DMS153 (cell line): ENCODE measurements at regions not wholly inside any gene's neighbourhood (a gene's known extent, or its start where the extent isn't known, plus 50 kb on each side); places are given as distances from the start of the nearest gene placed in this dataset.
"Not testable (repeated sequence)": the region's sequence is repeated elsewhere in the genome, so short reads cannot be mapped to it uniquely, and the experiment has no call there.

Source experiments
- DNase-seq: peaks from one replicate; lab custom pipeline; 2025; lab: John Stamatoyannopoulos, UW

DNA sequence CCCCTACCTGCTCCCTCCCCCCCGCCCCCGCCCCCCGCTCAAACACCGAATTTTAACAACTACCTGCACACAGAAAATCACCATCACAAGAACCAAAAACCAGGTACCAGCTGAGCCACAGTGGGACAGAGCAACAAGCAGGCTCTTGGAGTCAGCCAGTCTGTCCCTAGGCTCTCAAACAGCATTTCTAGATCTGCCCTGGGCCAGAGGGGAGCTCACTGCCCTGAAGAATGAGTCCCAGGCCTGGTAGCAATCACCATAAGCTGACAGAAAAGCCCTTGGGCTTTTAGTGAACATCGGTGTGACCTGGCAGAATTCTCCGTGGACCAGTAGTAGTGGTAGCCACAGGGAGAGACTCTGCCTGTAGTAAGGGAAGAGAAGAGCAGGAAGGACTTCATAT is 58.3 kb downstream of the C11orf87 start:
- DNase-seq = no peak

- DNase-seq = peak; percentile 99
Observed at GRCh38 chr11:109486129-109486528, 64.1 kb downstream of the C11orf87 start.

GRCh38 chr11:109490953-109491635 is 69.1 kb downstream of the C11orf87 start:
- DNase-seq = no peak

- DNase-seq = no peak
Observed at GRCh38 chr11:109506115-109506514, 84.1 kb downstream of the C11orf87 start.

DNA sequence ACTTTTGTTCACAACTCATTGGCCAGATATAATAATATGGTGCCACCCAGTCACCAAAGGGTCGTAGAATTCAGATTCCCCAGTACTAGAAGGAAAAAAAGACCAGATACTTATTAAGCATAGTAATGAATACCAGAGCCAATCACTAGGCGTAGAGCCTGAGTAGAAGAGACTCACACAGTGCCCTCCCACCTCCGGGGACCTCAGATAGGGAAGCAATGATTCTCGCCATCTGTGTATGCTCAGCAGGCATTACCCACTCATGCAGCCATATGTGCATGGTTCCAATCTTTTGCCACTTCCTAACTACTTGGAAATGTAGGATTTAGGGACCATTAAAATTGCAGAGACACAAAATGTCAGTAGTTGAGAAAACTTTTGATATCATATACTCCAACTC is 85.3 kb downstream of the C11orf87 start:
- no peak for DNase-seq

DNA sequence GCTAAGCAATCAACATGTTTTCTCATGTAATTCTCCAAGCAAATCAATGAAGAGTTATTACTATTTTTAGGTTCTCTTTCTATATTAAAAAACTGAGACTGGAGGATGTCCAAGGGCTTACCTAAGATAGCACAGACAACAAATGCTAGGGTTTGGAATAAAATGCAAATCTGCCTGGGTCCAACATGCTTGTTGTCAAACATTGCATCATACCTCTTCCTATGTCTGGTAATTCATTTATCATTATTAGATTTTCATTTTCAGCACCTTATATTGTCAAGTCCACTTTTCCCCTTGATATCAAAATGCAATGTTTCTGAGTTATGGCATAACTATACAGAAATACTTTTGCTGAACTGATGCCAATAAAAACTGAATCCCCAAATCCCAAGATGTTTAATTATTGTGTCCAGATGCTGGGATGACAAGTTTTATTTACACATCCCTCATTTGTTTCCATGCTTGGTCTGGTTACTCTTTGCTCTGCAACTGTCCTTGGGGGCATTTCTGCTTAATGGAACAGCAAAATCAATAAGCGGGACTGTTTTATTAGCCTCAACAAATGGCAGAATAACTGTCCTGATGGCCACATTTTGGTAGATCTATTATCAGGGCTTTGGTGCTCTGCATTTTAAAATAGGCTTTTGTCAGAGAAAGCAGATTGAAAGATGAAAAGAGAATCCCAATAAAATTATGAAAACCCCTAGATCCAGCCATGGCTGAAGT is 86.0 kb downstream of the C11orf87 start:
- no peak for DNase-seq

DNA sequence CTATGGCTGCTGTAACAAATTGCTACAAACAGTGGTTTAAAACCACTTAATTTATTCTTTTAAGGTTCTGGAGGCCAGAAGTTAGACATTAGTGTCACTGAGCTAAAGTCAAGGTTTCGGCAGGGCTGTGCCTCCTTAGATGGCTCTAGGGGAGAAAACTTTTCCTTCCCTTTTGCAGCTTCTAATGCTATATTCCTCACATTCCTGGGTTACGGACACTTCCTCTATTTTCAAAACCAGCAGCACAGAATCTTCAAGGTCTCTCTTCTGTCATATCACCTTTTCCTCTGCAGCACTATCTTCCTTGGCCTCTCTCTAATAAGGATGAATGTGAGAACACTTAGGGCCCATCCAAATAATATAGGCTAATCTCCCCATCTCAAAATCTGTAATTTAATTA is 87.0 kb downstream of the C11orf87 start:
- DNase-seq = no peak

- DNase-seq = no peak
Observed at GRCh38 chr11:109510316-109510715, 88.3 kb downstream of the C11orf87 start.

DNA sequence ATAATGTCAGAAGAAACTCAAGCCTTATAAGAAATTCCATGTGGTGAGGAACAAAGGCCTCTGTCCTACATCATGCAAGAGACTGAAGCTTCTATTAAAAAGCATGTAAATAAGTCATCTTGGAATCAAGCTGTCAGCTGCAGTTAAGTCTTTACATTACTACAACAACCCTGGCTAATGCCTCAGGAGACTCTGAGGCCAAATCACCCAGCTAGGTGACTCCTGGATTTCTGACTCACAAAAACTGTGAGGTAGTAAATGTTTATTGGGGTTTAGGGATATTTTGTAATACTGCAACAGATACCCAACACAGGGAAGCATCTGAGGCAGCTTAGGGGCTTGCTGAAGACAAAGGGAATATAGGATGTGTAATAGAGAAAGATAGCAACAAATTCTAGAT is 89.6 kb downstream of the C11orf87 start:
- DNase-seq = no peak

GRCh38 chr11:109512249-109512648 is 90.3 kb downstream of the C11orf87 start:
- DNase-seq = no peak

DNA sequence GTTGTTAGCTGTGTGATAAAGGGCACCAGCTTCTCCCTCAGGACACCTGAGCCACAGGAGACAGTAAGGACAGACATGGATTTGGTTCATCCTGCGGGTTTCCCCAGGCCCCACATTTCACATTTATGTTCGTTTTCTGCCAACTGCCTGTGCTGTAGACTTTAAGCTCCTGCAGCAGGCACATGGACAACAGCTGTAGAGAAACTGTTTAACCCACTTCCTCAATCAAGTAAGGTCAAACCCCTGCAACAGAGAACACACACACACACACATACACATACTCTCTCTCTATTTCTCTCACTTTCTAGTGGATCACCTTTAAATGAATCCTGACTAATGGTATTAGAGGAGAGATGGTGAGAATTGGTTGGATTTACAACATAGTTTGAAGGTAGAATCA is 90.7 kb downstream of the C11orf87 start:
- DNase-seq = no peak

- DNase-seq = no peak
Observed at GRCh38 chr11:109514313-109515018, 92.5 kb downstream of the C11orf87 start.

- no peak for DNase-seq
Observed at GRCh38 chr11:109519253-109519652, 97.3 kb downstream of the C11orf87 start.

DNA sequence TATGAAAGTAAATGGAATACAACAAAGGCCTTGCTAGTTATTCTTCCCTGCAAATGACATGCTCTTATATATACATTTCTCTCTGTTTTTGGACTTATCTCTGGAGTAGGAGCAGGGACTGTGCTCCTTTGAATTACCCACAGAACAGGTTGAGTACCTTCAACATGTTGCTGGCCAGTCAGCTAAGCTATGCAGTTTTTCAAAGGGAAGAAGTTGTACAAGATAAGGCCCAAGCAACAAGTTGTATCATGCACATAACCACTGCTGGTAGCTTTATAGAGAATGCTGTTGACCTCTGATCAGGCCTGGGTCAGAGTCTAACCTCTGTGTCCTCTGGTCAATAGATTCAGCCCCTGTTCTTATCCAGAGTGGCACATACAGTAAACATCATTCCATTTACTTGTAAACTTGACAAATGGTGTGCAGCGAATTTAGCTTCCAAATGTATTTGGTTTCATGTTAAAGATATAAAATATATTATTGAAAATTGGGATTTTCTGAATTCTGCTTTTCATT is 99.6 kb downstream of the C11orf87 start:
- DNase-seq = no peak

DNA sequence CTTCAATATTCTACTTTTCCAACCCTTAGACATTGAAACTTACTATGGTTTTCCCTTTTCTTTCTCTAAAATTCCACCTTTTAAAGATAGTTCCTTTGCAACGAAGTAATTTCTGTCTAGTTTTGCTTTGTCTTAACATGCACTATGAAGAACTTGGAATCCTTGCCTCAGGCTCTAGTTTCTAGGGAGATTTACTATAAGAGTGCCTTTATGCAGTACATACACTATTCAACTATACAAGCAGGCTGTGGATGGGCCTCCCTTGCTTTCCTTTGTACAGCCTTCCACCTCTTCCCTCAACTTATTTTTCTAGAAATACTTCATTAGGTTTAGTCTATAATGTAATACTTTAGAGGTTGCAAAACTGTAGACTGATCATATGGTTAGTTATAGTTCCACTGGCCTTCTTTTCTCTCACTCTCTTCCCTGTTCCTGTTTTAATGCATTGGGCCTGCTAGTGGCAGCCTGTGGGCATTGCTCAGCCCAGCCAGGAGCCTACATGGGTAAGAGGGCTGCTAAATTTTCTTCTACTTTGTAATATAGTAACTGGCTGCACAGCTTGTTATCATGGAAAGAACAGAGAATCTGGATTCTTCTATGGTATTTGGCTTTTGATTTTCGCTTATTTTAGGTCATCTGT is 100.2 kb downstream of the C11orf87 start:
- DNase-seq = no peak

- not testable (repeated sequence) for DNase-seq
Observed at GRCh38 chr11:109525636-109526035, 103.6 kb downstream of the C11orf87 start.

GRCh38 chr11:109526061-109526460 is 104.1 kb downstream of the C11orf87 start:
- no peak for DNase-seq

DNA sequence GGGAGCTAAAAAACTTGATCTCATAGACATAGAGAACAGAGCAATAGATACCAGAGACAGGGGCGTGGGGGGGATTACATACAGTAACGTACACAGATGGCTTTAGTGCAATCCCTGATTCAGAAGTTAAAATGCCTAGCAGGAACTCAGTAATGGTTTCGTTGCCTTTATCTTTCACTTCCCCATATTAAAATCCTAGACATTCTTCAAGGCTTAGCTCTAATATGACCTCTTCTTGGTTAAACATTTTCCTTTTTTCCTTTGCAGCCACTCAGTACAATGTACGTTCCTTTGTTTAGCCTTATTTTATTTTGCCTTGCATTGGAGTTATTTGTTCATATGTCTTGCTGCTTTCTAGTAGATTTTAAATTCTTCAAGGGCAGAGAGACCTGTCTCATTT is 104.9 kb downstream of the C11orf87 start:
- DNase-seq = no peak

DNA sequence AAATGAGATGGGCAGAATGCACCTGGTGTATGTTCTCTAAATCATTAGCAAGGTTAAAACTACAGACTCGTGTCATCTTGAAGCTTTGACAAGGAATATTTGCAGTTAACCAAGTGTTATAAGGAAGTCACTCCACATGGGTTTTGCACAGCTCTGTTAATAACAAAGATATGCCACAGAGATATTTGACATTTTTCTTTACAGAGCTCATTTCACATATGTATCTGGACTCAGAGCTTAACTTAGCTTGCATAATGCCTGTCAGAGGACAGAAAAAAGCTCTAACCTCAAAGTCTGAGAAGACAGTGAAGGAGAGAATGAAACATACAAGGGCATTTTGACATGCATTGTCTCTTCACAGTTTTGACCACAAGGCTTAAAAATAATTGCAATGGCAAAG is 105.5 kb downstream of the C11orf87 start:
- DNase-seq = no peak

DNA sequence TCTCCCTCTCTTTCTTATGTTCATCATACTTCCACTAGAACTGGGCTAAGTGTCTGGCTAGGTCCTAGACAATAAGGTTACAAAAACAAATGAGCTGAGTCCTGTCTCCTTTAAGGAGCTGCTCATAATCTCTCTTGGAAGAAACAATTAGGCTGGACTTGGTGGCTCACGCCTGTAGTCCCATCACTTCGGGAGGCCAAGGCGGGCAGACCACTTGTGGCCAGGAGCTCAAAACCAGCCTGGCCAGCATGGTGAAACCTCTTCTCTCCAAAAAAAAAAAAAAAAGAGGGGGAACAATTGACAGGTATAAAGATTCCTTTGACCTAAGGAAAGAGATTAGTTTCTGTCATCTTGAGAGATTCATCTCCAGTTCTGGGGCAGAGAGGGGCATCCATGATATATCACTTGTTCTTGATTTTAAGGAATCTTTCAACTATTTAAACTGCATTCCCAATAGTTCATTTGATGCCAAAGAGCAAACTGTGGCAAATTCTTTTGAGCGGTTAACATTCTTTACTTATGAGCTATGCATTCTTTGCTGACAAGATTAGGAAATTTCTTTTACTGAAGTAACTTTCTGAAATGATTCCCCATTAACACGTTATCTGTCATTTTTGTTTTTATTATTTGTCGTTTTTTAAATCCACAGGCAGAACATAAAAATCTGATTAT is 125.5 kb downstream of the C11orf87 start:
- DNase-seq = no peak

GRCh38 chr11:109552376-109552775 is 130.4 kb downstream of the C11orf87 start:
- no peak for DNase-seq

GRCh38 chr11:109553284-109553683 is 131.3 kb downstream of the C11orf87 start:
- no peak for DNase-seq
